ENCODE measurements at regions not wholly inside any gene's neighbourhood (a gene's known extent, or its start where the extent isn't known, plus 50 kb on each side); places are given as distances from the start of the nearest gene placed in this dataset.
"Not testable (repeated sequence)": the region's sequence is repeated elsewhere in the genome, so short reads cannot be mapped to it uniquely, and the experiment has no call there.

- H3K4me3 ChIP-seq = no peak overlapping the region; the same call in 1 of the 2 replicates
- H3K79me2 ChIP-seq (ENCODE audit: insufficient read depth) = no peaks in the 10 kb centered on the region
- 44 to 50% methylated on average over 10 of the region's 10 CpGs for WGBS, 2 experiments (ENCODE audit: low coverage in 1 of 2, low lambda C conversion rate in 2 of 2, missing lambda C conversion rate in 2 of 2)
- no peaks in the 10 kb centered on the region for H3K36me3 ChIP-seq (ENCODE audit: low read depth)
- H3K4me2 ChIP-seq (ENCODE audit: unreplicated experiment) = peak overlapping the region; percentile 67
- peak overlapping the region; percentile 38 for H2AFZ ChIP-seq
- H3K9me3 ChIP-seq (ENCODE audit: low read depth) = no peaks in the 10 kb centered on the region
- peaks cover 12% of the 10 kb centered on the region for H3K27me3 ChIP-seq (replicated peaks; ENCODE audit: insufficient read depth)
- in situ Hi-C loops (cut with MboI) = loop anchor here (25.0 kb wide), 2 partner anchors 697 to 1122 kb away; partner anchors contain the start of gene TLE4
- H3K4me1 ChIP-seq (ENCODE audit: insufficient read depth) = no peaks in the 10 kb centered on the region
- no peaks in the 10 kb centered on the region for H3K9me2 ChIP-seq (ENCODE audit: insufficient read depth)
- DNase-seq = no peak
- TF ChIP-seq EZH2phosphoT487 (IDR thresholded peaks at IDR 0.05; ENCODE audit: insufficient read depth, low read depth) = no peak
- TF ChIP-seq EZH2 (IDR thresholded peaks at IDR 0.05; ENCODE audit: insufficient read depth, poor library complexity, severe bottlenecking) = no peak
- no peaks in the 10 kb centered on the region for H4K20me1 ChIP-seq (ENCODE audit: insufficient read depth)
- H3F3A ChIP-seq (ENCODE audit: insufficient read depth) = no peaks in the 10 kb centered on the region
- H3K27ac ChIP-seq = no peak overlapping the region
- no peak overlapping the region for H3K9ac ChIP-seq
Measured at GRCh38 chr9:78439866-78440830, 143.2 kb downstream of the PSAT1 start.

- H3K9me3 ChIP-seq (ENCODE audit: low read depth) = no peaks in the 10 kb centered on the region
- no peaks in the 10 kb centered on the region for H3K9me2 ChIP-seq (ENCODE audit: insufficient read depth)
- H3K9ac ChIP-seq = no peak overlapping the region
- TF ChIP-seq EZH2 (IDR thresholded peaks at IDR 0.05; ENCODE audit: insufficient read depth, poor library complexity, severe bottlenecking) = no peak
- TF ChIP-seq EZH2phosphoT487 (IDR thresholded peaks at IDR 0.05; ENCODE audit: insufficient read depth, low read depth) = no peak
- H3K4me3 ChIP-seq = no peak overlapping the region
- DNase-seq = no peak
- H3K79me2 ChIP-seq (ENCODE audit: insufficient read depth) = no peaks in the 10 kb centered on the region
- H2AFZ ChIP-seq = no peak overlapping the region
- H4K20me1 ChIP-seq (ENCODE audit: insufficient read depth) = no peaks in the 10 kb centered on the region
- H3K27ac ChIP-seq = no peak overlapping the region
- in situ Hi-C loops (cut with MboI) = loop anchor here (25.0 kb wide), 2 partner anchors 696 to 1121 kb away; partner anchors contain the start of gene TLE4
- H3K4me2 ChIP-seq (ENCODE audit: unreplicated experiment) = no peak overlapping the region
- no peaks in the 10 kb centered on the region for H3K4me1 ChIP-seq (ENCODE audit: insufficient read depth)
- peaks cover 10% of the 10 kb centered on the region for H3K27me3 ChIP-seq (replicated peaks; ENCODE audit: insufficient read depth)
- WGBS, 2 experiments (ENCODE audit: low coverage in 1 of 2, low lambda C conversion rate in 2 of 2, missing lambda C conversion rate in 2 of 2) = 80 to 82% methylated on average over 2 of the region's 2 CpGs
- H3F3A ChIP-seq (ENCODE audit: insufficient read depth) = no peaks in the 10 kb centered on the region
- no peaks in the 10 kb centered on the region for H3K36me3 ChIP-seq (ENCODE audit: low read depth)
Measured at GRCh38 chr9:78441396-78441795, 144.5 kb downstream of the PSAT1 start.

GRCh38 chr9:78441822-78442431 lies 145.0 kb downstream of the PSAT1 start:
- Histone ChIP-seq H3K9me2 (ENCODE audit: insufficient read depth) (no peaks in the 10 kb centered on the region), H3K27me3 (replicated peaks; ENCODE audit: insufficient read depth) (peaks cover 10% of the 10 kb centered on the region), H3K9me3 (ENCODE audit: low read depth) (no peaks in the 10 kb centered on the region), H3K36me3 (ENCODE audit: low read depth) (no peaks in the 10 kb centered on the region), H3F3A (ENCODE audit: insufficient read depth) (no peaks in the 10 kb centered on the region), H2AFZ (no peak overlapping the region), H3K4me1 (ENCODE audit: insufficient read depth) (no peaks in the 10 kb centered on the region), H3K9ac (no peak overlapping the region), H3K4me2 (ENCODE audit: unreplicated experiment) (no peak overlapping the region), H3K27ac (no peak overlapping the region), H3K4me3 (no peak overlapping the region), H4K20me1 (ENCODE audit: insufficient read depth) (no peaks in the 10 kb centered on the region), H3K79me2 (ENCODE audit: insufficient read depth) (no peaks in the 10 kb centered on the region)
- no peak for TF ChIP-seq EZH2 (IDR thresholded peaks at IDR 0.05; ENCODE audit: insufficient read depth, poor library complexity, severe bottlenecking)
- no peak for TF ChIP-seq EZH2phosphoT487 (IDR thresholded peaks at IDR 0.05; ENCODE audit: insufficient read depth, low read depth)
- no peak for DNase-seq
- in situ Hi-C loops (cut with MboI) = loop anchor here (25.0 kb wide), 2 partner anchors 695 to 1120 kb away; partner anchors contain the start of gene TLE4
- WGBS, 2 experiments (ENCODE audit: low coverage in 1 of 2, low lambda C conversion rate in 2 of 2, missing lambda C conversion rate in 2 of 2) = 89 to 91% methylated on average over 29 to 30 of the region's 46 CpGs

- not testable (repeated sequence) for H4K20me1 ChIP-seq (ENCODE audit: insufficient read depth); H3K9ac ChIP-seq; H3F3A ChIP-seq (ENCODE audit: insufficient read depth); H3K9me2 ChIP-seq (ENCODE audit: insufficient read depth); H3K4me1 ChIP-seq (ENCODE audit: insufficient read depth); H3K4me3 ChIP-seq; H3K79me2 ChIP-seq (ENCODE audit: insufficient read depth); H3K4me2 ChIP-seq (ENCODE audit: unreplicated experiment); H3K36me3 ChIP-seq (ENCODE audit: low read depth); DNase-seq; H3K9me3 ChIP-seq (ENCODE audit: low read depth); H3K27ac ChIP-seq; H3K27me3 ChIP-seq (replicated peaks; ENCODE audit: insufficient read depth); H2AFZ ChIP-seq
- in situ Hi-C loops (cut with MboI) = loop anchor here (25.0 kb wide), 2 partner anchors 695 to 1120 kb away; partner anchors contain the start of gene TLE4
- 62 to 67% methylated on average over 7 of the region's 7 CpGs for WGBS, 2 experiments (ENCODE audit: low coverage in 1 of 2, low lambda C conversion rate in 2 of 2, missing lambda C conversion rate in 2 of 2)
Measured at GRCh38 chr9:78442577-78442976, 145.7 kb downstream of the PSAT1 start.

Data from GM23248 (cell line).